ENCODE measurements at regions not wholly inside any gene's neighbourhood (a gene's known extent, or its start where the extent isn't known, plus 50 kb on each side); places are given as distances from the start of the nearest gene placed in this dataset.

DNA sequence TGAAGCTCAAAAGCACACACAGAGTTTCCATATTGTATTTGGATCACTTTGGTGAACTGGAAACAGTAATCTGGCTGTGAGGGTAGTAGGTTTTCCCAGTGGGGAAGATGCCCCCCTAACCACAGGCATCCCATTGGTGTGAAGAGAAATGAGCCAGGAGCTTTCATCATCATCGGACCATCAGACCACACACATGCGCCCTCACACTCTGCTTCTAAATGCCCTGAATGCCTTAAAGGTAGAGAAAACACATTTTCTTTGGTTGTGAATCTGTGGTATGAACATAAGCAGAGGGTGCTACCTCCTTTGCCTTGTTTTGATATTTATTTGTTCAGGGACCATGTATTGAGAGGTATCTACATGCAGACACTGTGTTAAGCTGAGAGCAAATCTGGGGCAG is 79.0 kb upstream of the DNAH14 start:
- DNase-seq = no peak

DNA sequence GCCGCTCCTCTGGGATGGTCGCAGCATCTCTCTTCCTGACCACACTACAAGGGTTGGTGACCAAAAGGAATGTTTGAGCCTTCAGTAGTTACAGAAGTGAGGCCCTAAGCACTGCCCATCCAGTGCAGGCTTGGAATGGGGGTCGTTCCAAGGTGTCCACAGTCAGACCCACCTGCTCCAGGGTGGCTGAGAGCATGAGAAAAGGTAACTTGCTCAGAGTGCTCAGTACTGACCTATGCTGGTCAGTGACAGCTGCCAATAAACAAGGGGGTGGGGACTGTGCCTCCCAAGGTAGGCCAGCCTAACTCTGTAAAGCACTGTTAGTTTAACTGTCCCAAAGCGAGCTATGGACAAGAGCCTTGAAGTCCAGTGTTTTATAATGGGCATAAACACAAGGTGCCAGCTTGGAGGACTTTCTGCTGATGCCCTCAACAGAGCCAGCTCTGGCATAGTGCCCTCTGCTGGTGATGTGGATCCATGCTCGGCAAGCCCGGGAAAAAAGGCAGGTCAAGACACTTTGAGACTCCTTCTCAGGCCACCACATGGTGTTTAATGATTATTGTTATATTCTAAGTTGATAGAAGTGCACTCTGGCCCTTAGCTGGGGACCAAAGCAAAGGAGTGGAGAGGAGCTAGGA is 78.1 kb upstream of the DNAH14 start:
- DNase-seq = peak; percentile 68 to 85 (median 81)

GRCh38 chr1:224851848-224852261 is 77.6 kb upstream of the DNAH14 start:
- no peak for DNase-seq

DNA sequence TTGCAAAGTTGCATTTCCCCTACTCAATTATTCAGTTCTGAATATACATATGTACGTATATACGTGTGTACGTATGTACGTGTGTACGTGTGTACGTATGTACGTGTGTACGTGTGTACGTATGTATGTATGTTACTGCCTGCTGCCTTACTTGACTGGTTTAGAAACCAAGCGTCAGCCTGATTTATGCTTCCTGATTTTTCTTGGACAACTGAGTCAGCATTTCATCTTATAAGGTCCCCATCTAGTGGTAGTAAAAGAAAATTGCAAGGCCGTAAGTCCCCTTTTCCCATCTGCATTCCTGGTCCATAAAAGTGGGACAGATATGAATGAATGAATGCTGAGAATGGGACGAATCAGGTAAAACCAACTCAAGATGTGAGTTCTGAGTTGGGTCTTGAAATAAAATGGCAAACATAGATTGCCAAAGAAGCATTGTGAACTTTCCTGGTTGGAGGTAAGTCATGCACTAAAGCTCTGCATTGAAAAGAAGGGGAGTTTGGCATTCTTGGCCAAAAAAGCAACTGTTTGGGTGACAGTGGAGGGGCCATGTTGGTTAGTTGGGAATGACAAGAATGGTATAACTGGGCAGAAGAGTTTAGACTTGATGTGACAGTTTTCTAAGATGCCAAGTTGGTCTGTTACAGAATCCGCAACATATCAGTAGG is 76.4 kb upstream of the DNAH14 start:
- peak; percentile 61 to 81 (median 79) for DNase-seq

GRCh38 chr1:224856973-224857372 is 72.5 kb upstream of the DNAH14 start:
- no peak for DNase-seq

DNA sequence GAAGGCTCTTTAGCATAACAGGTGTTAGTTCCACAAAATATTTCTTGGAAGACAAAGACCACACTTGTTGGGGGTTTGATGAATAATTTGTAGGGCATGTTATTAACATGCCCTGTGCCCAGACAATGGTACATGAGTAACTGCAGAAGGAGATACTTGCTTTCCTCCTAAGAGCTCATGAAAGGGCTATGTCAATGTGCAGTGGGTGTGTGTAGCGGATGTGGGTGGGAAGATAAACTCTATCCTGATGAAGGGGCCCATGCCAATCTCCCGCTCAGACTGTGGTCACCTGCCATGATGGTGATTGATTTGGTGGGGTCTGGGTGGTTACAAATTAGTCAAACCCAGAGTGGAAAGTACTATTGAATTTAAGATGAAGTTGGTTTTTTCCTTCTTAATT is 69.8 kb upstream of the DNAH14 start:
- no peak for DNase-seq

GRCh38 chr1:224860488-224861338 is 68.8 kb upstream of the DNAH14 start:
- DNase-seq = no peak

DNA sequence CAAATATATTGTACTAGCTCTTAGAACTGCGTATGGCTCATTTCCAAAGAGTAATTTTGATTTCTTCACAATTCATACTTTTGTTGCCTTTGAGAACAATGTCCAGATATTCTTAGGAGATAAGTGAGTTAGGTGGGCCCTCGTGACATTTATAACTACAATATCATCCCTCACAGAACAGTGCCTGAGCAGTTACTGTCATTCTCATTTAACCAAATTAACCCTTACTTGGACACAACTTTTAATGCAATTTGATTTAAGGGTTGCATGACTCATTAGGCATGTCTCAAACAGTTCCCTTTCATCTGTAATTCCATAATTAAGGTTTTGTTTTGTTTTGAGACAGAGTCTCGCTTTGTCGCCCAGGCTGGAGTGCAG is 68.1 kb upstream of the DNAH14 start:
- DNase-seq = no peak

- no peak for DNase-seq
These were observed 66.0 kb upstream of the DNAH14 start for GRCh38 chr1:224863486-224863885.

GRCh38 chr1:224864006-224864405 is 65.5 kb upstream of the DNAH14 start:
- DNase-seq = no peak

- no peak for DNase-seq
These were observed 64.0 kb upstream of the DNAH14 start for GRCh38 chr1:224865510-224865909.

DNA sequence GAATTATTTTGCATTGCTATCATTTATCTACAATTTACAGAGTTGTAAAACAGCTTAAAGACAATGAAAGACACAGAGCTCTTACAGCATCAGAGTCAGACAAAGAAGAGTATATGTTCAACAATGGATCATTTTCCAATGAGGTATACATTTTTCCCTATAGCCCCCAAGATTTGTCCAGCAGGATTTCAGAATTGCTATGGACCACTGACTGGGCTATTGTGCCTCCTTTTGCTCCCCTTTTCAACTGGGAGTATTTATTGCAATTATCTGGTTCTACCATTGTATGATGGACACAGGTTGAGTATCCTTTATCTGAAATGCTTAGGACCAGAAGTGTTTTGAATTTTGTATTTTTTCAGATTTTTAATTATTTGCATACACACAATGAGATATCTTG is 62.5 kb upstream of the DNAH14 start:
- DNase-seq = no peak

- no peak for DNase-seq
These were observed 61.8 kb upstream of the DNAH14 start for GRCh38 chr1:224867715-224868114.

DNA sequence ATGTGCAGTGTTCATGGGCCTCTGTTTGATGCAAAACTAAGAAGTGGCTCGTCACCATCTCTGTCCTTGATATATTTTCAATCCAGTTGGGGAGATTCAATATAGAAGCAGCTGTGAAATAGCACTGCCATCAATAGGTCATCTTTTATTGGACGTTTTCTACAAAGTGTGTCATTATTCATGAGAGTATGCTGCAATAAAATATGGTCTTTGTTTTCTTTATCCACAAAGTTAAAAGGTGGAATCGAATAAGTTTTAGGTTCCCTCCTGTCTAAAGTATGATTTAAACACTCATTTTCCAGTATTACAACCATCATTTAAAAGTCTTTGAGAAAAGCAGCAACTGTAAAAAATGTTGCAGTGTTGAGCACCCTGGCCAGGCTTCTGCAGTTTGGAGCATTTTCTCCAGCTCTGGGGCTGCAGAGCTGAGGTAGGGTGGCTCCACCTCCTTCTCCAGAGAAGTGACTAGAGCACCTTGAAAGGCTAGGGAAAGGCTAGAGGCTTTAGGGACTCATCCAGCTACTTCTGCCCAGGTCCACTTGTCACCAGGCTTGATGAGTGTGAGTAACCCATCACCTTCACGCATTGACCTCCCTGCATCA is 56.5 kb upstream of the DNAH14 start:
- no peak for DNase-seq

GRCh38 chr1:224873434-224874369 is 55.8 kb upstream of the DNAH14 start:
- no peak for DNase-seq

DNA sequence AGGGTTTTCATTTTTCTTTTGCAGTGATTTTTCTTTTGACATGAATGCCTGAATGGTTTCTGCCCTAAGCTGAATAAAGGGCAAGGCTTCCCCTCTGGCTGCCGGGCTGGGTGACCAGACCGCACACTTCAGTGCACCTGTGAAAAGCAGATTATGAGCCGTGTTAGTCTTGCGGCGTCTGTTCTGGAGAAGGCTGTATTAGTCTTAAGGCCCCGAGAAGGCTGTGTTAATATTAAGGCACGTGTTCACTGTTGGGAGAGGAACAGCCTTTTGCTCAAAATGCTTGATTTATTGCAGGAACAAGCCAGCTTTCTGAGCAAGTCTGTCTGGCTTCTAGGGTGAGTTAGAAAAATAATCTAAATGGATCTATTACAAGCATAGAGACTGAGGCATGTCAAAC is 54.7 kb upstream of the DNAH14 start:
- DNase-seq = no peak

DNA sequence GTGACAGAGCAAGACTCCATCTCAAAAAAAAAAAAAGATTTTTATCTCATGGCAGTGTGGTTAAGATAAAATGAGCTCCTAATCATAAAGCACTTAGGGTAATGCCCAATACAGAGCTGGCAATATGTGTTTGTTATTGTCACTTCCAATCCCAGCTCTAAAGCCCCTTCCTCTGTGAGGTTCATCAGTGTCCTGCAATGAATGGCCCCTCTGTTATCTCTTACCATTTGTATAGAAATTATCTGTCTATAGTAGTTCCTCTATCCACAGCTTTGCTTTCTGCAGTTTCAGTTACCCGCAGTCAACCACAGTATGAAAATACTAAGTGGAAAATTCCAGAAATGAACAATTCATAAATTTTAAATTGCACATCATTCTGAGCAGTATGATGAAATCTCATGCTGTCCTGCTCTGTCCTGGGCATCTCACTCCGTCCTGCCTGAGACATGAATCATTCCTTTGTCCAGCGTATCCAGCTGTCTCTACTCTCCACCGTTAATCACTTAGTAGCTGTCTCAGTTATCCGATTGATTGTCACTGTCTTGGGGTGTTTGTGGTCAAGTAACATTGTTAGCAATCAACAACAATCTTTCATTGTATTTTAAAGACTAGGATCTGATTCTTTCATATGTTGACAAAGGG is 50.2 kb upstream of the DNAH14 start:
- no peak for DNase-seq
